IMR-90 (cell line): ENCODE measurements at regions not wholly inside any gene's neighbourhood (a gene's known extent, or its start where the extent isn't known, plus 50 kb on each side); places are given as distances from the start of the nearest gene placed in this dataset.

ENCODE experiments used
- ATAC-seq: fragments of 200-7000 bp; cut with Tn5 transposase; 2 replicates; pipeline ENCODE4 v1.9.1; 2020; ENCODE audit warnings: low read depth, mild to moderate bottlenecking, moderate library complexity
- BruUV-seq: library from RNA; stranded (reverse); fragments of 400-500 nt; replicated peaks from 2 replicates; lab custom pipeline; 2021; lab: Mats Ljungman, UMichigan
- CTCF ChIA-PET: fragments of 300-600 bp; formaldehyde crosslinking; extraction: SDS; loops from one replicate; lab custom pipeline; 2021; ENCODE audit warnings: antibody characterized with exemption; lab: Yijun Ruan, JAX
- POLR2A ChIA-PET: fragments of 300-600 bp; sonication (Branson Sonifier 250); formaldehyde crosslinking; loops from one replicate; lab custom pipeline; 2022; ENCODE audit warnings: antibody characterized with exemption; ENCODE audit not compliant: unreplicated experiment; lab: Charles Lee
- DNase-seq: peaks from one replicate; pipeline ENCODE4 v3.0.0; 2013
- H2AFZ ChIP-seq: replicated peaks from 2 replicates; pipeline ENCODE3; 2013; ENCODE audit warnings: low read length, mild to moderate bottlenecking; ENCODE audit not compliant: poor library complexity
- H2AK5ac ChIP-seq: 2 replicates; pipeline ENCODE4 v1.6.1; 2013; ENCODE audit warnings: low read depth, low read length, inconsistent platforms
- H2AK9ac ChIP-seq: replicated peaks from 2 replicates; pipeline ENCODE3; 2013; ENCODE audit warnings: mild to moderate bottlenecking, low read depth, low read length, moderate library complexity; ENCODE audit not compliant: poor library complexity
- H2BK120ac ChIP-seq: 2 replicates; pipeline ENCODE4 v1.6.1; 2013; ENCODE audit warnings: low read depth, low read length, inconsistent platforms
- H2BK15ac ChIP-seq: 3 replicates; pipeline ENCODE4 v1.6.1; 2013; ENCODE audit warnings: low read depth, low read length, inconsistent platforms
- H2BK20ac ChIP-seq: 2 replicates; pipeline ENCODE4 v1.6.1; 2013; ENCODE audit warnings: low read depth, mild to moderate bottlenecking, inconsistent platforms, low read length, moderate library complexity
- H2BK5ac ChIP-seq: 2 replicates; pipeline ENCODE4 v1.6.1; 2013; ENCODE audit warnings: mild to moderate bottlenecking, low read depth, low read length, inconsistent platforms; ENCODE audit not compliant: poor library complexity, severe bottlenecking
- H3K14ac ChIP-seq: replicated peaks from 2 replicates; pipeline ENCODE4 v1.6.1; 2013; ENCODE audit warnings: low read depth, low read length, inconsistent platforms
- H3K18ac ChIP-seq: 2 replicates; pipeline ENCODE4 v1.6.1; 2013; ENCODE audit warnings: low read depth, low read length, control low read depth
- H3K23ac ChIP-seq: 2 replicates; pipeline ENCODE4 v1.6.1; 2013; ENCODE audit warnings: low read depth, low read length, inconsistent platforms
- H3K27ac ChIP-seq: 2 replicates; pipeline ENCODE4 v1.5.1; 2013; ENCODE audit warnings: mild to moderate bottlenecking, control low read depth, low read length; ENCODE audit not compliant: insufficient read depth
- H3K27me3 ChIP-seq: 2 replicates; pipeline ENCODE4 v1.6.1; 2013; ENCODE audit warnings: low read length; ENCODE audit not compliant: control insufficient read depth, insufficient read depth
- H3K36me3 ChIP-seq: 2 replicates; pipeline ENCODE4 v1.6.1; 2013; ENCODE audit warnings: low read length, mixed read lengths; ENCODE audit not compliant: control insufficient read depth, insufficient read depth
- H3K4ac ChIP-seq: 2 replicates; pipeline ENCODE4 v1.6.1; 2013; ENCODE audit warnings: low read depth, low read length, inconsistent platforms
- H3K4me1 ChIP-seq: 2 replicates; pipeline ENCODE4 v1.6.1; 2013; ENCODE audit warnings: low read length, mixed read lengths; ENCODE audit not compliant: control insufficient read depth, insufficient read depth
- H3K4me2 ChIP-seq: 2 replicates; pipeline ENCODE4 v1.6.1; 2013; ENCODE audit warnings: low read depth, mild to moderate bottlenecking, control low read depth, low read length, moderate library complexity
- H3K4me3 ChIP-seq: 2 replicates; pipeline ENCODE4 v1.5.1; 2013; ENCODE audit warnings: low read depth, mild to moderate bottlenecking, control low read depth, low read length, moderate library complexity; ENCODE audit not compliant: insufficient read depth
- H3K56ac ChIP-seq: 2 replicates; pipeline ENCODE4 v1.6.1; 2013; ENCODE audit warnings: low read length, inconsistent platforms; ENCODE audit not compliant: insufficient read depth; ENCODE audit errors: extremely low read depth
- H3K79me1 ChIP-seq, 2 experiments: 2 replicates each; pipeline ENCODE4 v1.6.1; 2013; ENCODE audit warnings: low read length in 2 of 2, inconsistent platforms in 1 of 2, low read depth in 1 of 2
- H3K9ac ChIP-seq: 2 replicates; pipeline ENCODE4 v1.6.1; 2013; ENCODE audit warnings: low read depth, low read length, control low read depth
- H3K9me1 ChIP-seq: 2 replicates; pipeline ENCODE4 v1.6.1; 2013; ENCODE audit warnings: low read length, inconsistent platforms; ENCODE audit not compliant: insufficient read depth
- H3K9me3 ChIP-seq: 2 replicates; pipeline ENCODE4 v1.6.1; 2013; ENCODE audit warnings: low read length; ENCODE audit not compliant: control insufficient read depth, insufficient read depth
- H4K20me1 ChIP-seq: 2 replicates; pipeline ENCODE4 v1.6.1; 2013; ENCODE audit warnings: low read length, inconsistent platforms; ENCODE audit not compliant: insufficient read depth
- H4K5ac ChIP-seq: 2 replicates; pipeline ENCODE4 v1.6.1; 2013; ENCODE audit warnings: mild to moderate bottlenecking, low read depth, low read length, control low read depth
- H4K8ac ChIP-seq, 2 experiments: 2 replicates each; pipeline ENCODE4 v1.6.1; 2013; ENCODE audit warnings: low read depth in 2 of 2, low read length in 2 of 2, control low read depth in 1 of 2, inconsistent platforms in 1 of 2
- H4K91ac ChIP-seq: 2 replicates; pipeline ENCODE4 v1.6.1; 2013; ENCODE audit warnings: low read depth, low read length, inconsistent platforms; ENCODE audit not compliant: insufficient read depth
- CEBPB ChIP-seq: IDR thresholded peaks from 2 replicates; pipeline ENCODE4 v1.6.1; 2012; ENCODE audit warnings: low read depth, low read length, improper control_type of control experiment
- MAZ ChIP-seq: IDR thresholded peaks from 2 replicates; pipeline ENCODE4 v1.6.1; 2012; ENCODE audit warnings: low read depth, mild to moderate bottlenecking, low read length, improper control_type of control experiment, moderate library complexity, borderline replicate concordance
- RAD21 ChIP-seq: IDR thresholded peaks from 2 replicates; pipeline ENCODE4 v1.6.1; 2012; ENCODE audit warnings: low read length, improper control_type of control experiment
- RCOR1 ChIP-seq: IDR thresholded peaks from 2 replicates; pipeline ENCODE4 v1.6.1; 2012; ENCODE audit warnings: mild to moderate bottlenecking, low read length, improper control_type of control experiment; ENCODE audit not compliant: insufficient replicate concordance
- SMC3 ChIP-seq: fragments of 150-350 bp; IDR thresholded peaks from 2 replicates; pipeline ENCODE4 v1.6.1; 2016; ENCODE audit warnings: low read depth, mild to moderate bottlenecking, antibody characterized with exemption, low read length, moderate library complexity
- WGBS, 2 experiments: methylation state at CpG; one replicate each; pipeline versions ENCODE4 v1.1.5 to v1.1.7; 2013; ENCODE audit warnings: missing lambda C conversion rate in 2 of 2; ENCODE audit not compliant: insufficient read length in 1 of 2; ENCODE audit errors: extremely low coverage in 2 of 2; 5-methylcytosine and 5-hydroxymethylcytosine counted together
- dilution Hi-C: fragments of 300-500 bp; cut with HindIII; formaldehyde crosslinking; loops from one replicate; pipeline ENCODE4 v1.14.3; 2018; ENCODE audit warnings: low sequenced_read_pairs; ENCODE audit not compliant: unreplicated experiment
- in situ Hi-C: fragments of 300-500 bp; cut with MboI; formaldehyde crosslinking; loops from 3 replicates; pipeline ENCODE4 v1.14.3; 2019; ENCODE audit warnings: low sequenced_read_pairs, inconsistent platforms, mixed read lengths
- intact Hi-C: fragments of 100-400 bp; cut with micrococcal nuclease; formaldehyde crosslinking; loops from 2 replicates; pipeline ENCODE4 v1.10.0; 2022
- TF ChIP-seq, protein P1 (sequence below): conservative IDR thresholded peaks from 2 replicates; pipeline ENCODE4 v1.5.1; 2012; ENCODE audit warnings: mild to moderate bottlenecking, low read depth, low read length, improper control_type of control experiment

DNA sequence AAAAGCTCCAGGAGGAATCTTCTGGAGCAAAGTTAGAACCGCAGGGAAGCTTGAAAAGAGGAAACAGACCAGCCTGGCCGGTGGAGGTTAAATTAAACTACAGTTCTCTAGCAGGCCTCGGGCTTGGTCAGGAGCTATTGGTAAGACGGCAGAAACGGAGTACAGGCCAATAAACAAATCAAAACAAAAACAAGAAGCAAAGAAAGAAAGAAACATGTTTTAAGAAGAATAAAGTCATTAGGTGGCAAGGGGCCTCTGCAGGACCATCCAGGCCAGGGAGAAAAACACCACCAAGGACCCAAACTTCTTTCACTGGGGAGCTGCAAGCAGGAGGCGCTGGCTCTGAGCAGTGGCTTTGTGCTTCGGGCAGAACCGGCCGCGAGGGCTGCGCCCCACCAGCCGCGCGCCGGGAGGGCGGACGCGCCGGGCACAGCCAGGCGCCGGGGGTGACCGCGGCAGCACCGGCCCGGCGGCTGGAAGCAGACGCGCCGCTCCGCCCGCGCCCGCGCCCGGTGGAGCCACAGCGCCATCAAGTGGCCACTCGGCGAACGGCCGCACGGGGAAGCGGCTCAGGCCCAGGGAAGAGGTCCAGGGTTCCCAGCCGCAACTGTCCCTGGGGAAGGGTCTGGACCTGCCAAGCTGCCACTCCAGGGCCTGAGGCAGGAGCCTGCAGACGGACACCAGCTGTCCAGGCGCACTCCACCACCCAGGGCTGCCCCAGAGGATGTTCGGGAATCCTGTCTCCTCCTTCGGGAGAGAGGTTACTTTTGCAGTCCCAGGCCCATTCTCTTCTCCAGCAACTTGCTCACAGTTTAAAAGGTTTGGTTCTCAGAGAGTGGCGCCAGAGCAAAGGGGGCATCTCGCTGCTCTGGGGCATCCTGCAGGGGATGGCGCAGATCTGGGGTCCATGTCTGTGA, 419.4 kb downstream of the SOX9 start:
- H3K9me3 ChIP-seq: no peaks in the 10 kb centered on the region
- H3K4me3 ChIP-seq: peak overlapping the region; percentile 10; the same call in 1 of the 2 replicates
- peak overlapping the region; percentile 83 for H4K91ac ChIP-seq
- H3K9ac ChIP-seq: peak overlapping the region; percentile 80
- dilution Hi-C loops: no loop called here
- H2BK20ac ChIP-seq: peak overlapping the region; percentile 87
- H3K14ac ChIP-seq: peak overlapping the region; percentile 86
- H4K5ac ChIP-seq: peak overlapping the region; percentile 44; the same call in 1 of the 2 replicates
- H3K36me3 ChIP-seq: no peaks in the 10 kb centered on the region
- H3K79me1 ChIP-seq: peaks cover 37 to 58% of the 10 kb centered on the region in 2 experiments
- peak overlapping the region; percentile 62 to 82 for H4K8ac ChIP-seq
- peak overlapping the region; percentile 22 for H2BK5ac ChIP-seq
- peak overlapping the region; percentile 59; the same call in 1 of the 2 replicates for H2AK5ac ChIP-seq
- peak overlapping the region; percentile 44 for H2AK9ac ChIP-seq
- ATAC-seq (peak; percentile 98), DNase-seq (peak; percentile 61)
- H3K4me1 ChIP-seq: peaks cover 3% of the 10 kb centered on the region; the same call in 1 of the 2 replicates
- TF ChIP-seq MAZ (peak; percentile 51), CEBPB (no peak), RCOR1 (no peak), SMC3 (peak; percentile 90), RAD21 (peak; percentile 95)
- TF ChIP-seq, protein P1, sequence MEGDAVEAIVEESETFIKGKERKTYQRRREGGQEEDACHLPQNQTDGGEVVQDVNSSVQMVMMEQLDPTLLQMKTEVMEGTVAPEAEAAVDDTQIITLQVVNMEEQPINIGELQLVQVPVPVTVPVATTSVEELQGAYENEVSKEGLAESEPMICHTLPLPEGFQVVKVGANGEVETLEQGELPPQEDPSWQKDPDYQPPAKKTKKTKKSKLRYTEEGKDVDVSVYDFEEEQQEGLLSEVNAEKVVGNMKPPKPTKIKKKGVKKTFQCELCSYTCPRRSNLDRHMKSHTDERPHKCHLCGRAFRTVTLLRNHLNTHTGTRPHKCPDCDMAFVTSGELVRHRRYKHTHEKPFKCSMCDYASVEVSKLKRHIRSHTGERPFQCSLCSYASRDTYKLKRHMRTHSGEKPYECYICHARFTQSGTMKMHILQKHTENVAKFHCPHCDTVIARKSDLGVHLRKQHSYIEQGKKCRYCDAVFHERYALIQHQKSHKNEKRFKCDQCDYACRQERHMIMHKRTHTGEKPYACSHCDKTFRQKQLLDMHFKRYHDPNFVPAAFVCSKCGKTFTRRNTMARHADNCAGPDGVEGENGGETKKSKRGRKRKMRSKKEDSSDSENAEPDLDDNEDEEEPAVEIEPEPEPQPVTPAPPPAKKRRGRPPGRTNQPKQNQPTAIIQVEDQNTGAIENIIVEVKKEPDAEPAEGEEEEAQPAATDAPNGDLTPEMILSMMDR: peak; percentile 90
- peak overlapping the region; percentile 90; the same call in 2 of the 3 replicates for H2BK15ac ChIP-seq
- no TSS peak for BruUV-seq
- in situ Hi-C loops: loop anchor here (5.0 to 25.0 kb wide), 8 partner anchors 403 to 1903 kb away; no protein-coding TSS in a partner anchor
- CTCF ChIA-PET: interaction anchor here (0.5 to 1.9 kb wide), 11 partner anchors 107 to 1730 kb away, joined by 3 to 9 read pairs (median 3); partner anchors contain the start of gene SOX9
- no peaks in the 10 kb centered on the region for H3K9me1 ChIP-seq
- peak overlapping the region; percentile 92 for H2BK120ac ChIP-seq
- no peaks in the 10 kb centered on the region for H3K27me3 ChIP-seq
- peak overlapping the region; percentile 90 for H2AFZ ChIP-seq
- H3K23ac ChIP-seq: peak overlapping the region; percentile 91
- intact Hi-C loops: loop anchor here (1.0 to 5.0 kb wide), 9 partner anchors 201 to 1904 kb away; partner anchors contain the start of gene SOX9
- H3K4me2 ChIP-seq: peak overlapping the region; percentile 73
- H3K56ac ChIP-seq: peak overlapping the region; percentile 89
- 4% methylated on average over 26 of the region's 50 CpGs; no CpG with 5 or more reads in 1 of the 2 experiments for WGBS, 2 experiments
- peak overlapping the region; percentile 17 for H3K18ac ChIP-seq
- peak overlapping the region; percentile 87 for H3K27ac ChIP-seq
- POLR2A ChIA-PET: interaction anchor here (0.5 to 1.2 kb wide), 2 partner anchors 147 to 419 kb away, joined by 4 to 5 read pairs; partner anchors contain the start of gene SOX9
- H3K4ac ChIP-seq: peak overlapping the region; percentile 93
- 0 out of 2 replicates have a peak, but pooled peaks cover 4% of the 10 kb centered on the region for H4K20me1 ChIP-seq
